Stimulated activated CD4-positive, alpha-beta T cell treated with anti-CD3 and anti-CD28 coated beads, Interleukin-4, amount 100 ng/mL, for 48 hours (primary cell): ENCODE measurements at regions not wholly inside any gene's neighbourhood (a gene's known extent, or its start where the extent isn't known, plus 50 kb on each side); places are given as distances from the start of the nearest gene placed in this dataset.
"Not testable (repeated sequence)": the region's sequence is repeated elsewhere in the genome, so short reads cannot be mapped to it uniquely, and the experiment has no call there.

Experiments used
- DNase-seq, 2 donors: peaks; one replicate each; pipeline ENCODE4 v3.0.0-alpha.2; 2020; ENCODE audit warnings: low read depth in 2 of 2

DNA sequence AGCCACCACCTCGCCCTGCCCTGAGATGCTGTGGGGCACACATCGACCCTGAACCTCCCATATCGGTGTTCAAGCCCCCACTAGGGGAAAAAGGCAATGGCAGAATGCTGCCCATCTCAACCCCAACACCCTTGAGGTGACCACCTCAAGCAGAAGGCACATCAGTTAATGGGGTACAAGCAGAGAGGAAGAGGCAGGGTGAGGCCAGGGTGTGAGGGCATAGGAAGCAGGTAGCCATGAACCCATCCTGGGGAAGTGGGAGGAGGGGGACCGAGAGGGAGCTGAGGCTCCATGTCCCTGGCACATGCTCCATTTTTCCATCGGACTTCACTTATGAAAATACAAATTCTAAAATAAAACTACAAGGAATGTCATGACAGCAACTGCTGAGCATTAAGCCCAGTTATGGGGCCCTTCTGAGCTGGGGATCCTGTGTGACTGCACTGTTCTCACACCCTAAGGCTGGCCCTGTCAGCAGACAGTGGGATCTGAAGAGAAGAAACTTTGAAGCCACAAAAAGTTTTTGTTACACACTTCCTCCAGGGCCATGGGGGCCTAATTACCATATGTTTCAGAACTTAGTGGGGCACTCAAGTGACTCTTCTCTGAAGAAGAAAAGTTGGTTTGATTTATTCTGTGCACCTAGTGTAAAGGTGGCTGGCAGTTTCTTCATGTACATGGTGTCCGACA, 68.2 kb upstream of the FAM241A start:
- DNase-seq, result no peak

DNA sequence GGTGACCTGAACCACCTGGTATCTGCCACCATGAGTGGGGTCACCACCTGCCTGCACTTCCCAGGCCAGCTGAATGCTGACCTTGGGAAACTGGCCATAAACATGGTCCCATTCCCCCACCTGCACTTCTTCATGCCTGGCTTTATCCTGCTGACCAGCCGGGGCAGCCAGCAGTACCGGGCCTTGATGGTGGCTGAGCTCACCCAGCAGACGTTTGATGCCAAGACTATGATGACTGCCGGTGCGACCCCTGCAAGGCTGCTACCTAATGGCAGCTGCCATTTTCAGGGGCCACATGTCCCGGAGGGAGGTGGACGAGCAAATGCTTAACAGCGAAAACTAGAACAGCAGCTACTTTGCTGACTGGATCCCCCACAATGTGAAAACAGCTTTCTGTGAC, 67.5 kb upstream of the FAM241A start:
- DNase-seq, result no peak

- no peak for DNase-seq
Observed at GRCh38 chr4:112082954-112083586, 62.2 kb upstream of the FAM241A start.

DNA sequence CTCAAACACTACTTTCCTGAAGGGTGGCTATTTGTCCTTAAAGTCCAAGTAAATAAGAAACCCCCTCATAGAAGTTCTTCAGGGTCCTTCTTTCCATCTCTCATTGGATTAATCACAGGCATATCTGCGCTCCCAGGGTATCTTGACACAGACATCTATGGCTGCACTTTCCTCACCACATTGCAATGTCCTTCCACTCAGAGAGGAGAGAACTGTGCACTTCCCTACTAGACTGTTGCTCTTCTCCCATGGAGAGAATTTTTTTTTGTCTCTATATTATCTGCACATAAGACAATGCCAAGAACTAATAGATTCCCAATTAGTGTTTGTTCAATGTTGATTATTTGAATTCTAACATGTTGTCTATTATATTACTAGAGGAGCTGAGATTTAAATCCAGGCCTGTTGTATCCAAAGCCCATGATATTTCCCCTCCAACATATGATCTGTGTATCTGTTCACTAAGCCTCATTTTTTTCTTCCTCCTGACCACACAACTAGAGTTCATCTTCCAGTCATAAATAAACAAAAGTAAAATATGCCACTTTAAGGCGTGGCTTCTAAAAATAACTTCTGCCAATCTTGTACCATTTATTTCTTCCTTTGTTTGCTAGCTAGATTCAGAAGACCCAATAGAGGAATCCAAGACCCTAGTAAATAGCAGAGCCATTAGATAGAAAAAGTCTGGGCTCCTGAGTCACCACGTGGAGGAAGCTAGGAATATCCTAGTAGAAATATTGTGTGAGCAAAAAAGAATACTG, 61.5 kb upstream of the FAM241A start:
- no peak for DNase-seq

DNA sequence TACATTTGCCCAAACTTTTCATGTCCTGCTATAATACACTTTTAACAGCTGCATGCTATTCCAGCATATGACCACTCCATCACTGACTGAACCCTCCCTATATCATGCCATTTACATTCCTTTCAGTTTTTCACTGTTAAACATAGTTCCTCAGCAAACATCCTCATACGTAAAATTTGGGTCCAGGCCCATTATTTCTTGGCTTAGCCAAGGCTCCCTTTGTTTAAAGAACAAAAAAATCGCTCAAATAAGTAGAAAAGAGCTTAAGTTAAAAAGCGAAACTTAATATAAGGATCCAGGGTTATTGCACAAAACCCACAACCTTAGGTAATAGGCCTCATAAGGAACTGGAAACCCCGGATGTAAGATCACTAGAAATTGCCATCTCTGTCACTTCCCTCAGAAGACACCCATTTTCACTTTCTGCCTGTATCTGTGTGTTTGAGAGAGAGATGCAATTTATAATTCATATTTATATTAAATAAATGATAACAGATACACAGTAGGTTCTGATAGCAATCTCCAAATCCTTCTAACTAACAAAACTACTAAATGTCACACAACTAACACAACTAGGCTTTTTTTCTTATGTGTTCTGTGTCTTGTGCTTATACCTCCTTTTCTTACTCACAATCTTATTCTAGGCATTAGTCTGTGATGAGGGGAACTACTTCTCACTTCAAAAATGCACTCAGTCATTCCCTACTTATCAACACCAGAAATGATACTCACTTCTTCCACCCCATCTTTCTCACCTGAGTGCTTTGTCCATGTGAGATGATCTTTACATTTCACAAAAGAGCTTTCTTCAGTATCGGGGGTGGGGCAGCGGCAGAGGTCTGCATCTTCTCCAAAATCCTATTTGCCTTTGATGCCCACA, 59.9 kb upstream of the FAM241A start:
- DNase-seq, result no peak

DNA sequence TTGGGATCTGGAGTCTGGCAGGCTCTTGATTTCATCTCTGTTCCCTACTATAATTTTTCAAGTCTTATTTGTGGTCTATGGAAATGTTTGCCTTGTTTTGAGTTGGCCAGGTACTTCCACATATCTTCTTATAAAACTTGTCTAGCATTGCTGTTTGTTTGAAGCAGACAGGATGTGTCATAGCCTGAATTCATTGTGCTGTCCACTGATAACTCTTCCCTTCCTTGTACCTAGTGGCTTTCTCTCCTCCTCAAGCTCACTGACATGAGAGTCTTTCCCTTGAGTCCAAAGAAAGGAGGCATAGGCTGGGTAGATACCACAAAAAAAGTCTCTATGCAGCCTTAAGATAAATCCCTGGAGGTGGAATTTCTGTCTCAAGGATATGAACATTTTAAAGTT, 59.2 kb upstream of the FAM241A start:
- no peak for DNase-seq

- not testable (repeated sequence) for DNase-seq
Observed at GRCh38 chr4:112086661-112087060, 58.6 kb upstream of the FAM241A start.

DNA sequence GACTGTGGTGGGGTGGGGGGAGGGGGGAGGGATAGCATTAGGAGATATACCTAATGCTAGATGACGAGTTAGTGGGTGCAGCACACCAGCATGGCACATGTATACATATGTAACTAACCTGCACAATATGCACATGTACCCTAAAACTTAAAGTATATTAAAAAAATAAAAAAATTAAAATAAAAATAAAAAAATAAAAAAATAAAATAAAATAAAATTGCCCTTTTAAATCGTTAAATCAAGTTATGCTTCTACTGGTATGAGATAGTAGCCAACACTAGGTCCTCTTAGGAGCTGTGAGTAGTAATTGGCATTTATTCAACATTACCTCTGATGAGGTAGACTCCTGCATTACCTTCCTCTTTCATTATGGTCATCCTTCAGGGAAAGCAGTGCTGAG, 52.9 kb upstream of the FAM241A start:
- not testable (repeated sequence) for DNase-seq

DNA sequence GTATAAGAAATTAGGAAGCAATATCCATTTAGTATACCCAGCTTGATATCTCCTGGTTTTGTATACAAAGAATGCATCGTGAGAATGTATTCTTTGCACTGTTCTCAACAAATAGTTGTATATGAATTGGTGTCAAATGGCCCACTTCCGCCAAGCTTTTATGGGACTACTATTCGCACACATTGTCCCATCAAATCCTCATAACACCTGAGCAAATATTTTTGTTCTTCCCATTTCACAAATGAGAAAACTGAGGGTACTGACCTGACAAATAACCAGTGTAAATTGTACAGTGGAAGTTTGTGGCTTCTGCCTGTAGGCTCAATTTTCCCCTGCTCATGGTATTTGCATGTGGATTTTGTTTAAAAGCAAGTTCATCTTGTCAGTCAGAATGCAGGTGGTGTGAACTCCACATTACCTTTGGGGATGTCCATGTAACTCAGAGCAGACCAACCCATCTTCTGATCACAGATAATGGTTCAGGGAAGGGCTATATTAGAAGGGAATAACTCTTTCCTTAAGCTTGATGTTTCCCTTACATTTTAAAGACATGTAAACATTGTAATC, 51.5 kb upstream of the FAM241A start:
- DNase-seq, result no peak

DNA sequence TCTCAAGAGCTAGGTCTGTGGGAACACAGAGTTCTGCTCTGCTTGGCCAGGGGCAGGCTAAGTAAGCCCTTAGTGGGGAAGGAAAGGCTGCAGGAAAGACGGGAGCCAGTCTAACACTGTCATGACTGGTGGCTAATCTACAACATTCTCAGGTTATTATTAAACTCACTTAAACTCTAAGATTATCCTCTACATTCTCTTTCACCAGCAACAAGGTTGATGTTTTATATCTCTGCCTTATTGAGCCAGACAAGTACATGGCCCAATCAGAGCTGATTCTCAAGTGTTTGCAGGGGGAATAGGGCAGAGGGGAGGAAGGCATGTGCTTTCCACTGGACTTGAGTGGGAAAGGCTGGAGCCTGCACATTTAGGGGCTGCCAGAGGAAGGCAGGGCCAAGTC, 50.9 kb upstream of the FAM241A start:
- no peak for DNase-seq
